Astrocyte (in vitro differentiated cells and primary cell): ENCODE measurements at regions not wholly inside any gene's neighbourhood (a gene's known extent, or its start where the extent isn't known, plus 50 kb on each side); places are given as distances from the start of the nearest gene placed in this dataset.

Experiments
- EZH2 ChIP-seq: IDR thresholded peaks from 2 replicates; pipeline ENCODE4 v1.6.1; 2012; ENCODE audit warnings: mild to moderate bottlenecking, low read length, inconsistent platforms; ENCODE audit not compliant: insufficient read depth
- TF ChIP-seq, protein P1 (sequence below): IDR thresholded peaks from 2 replicates; pipeline ENCODE4 v1.5.1; 2011; ENCODE audit warnings: low read depth, mild to moderate bottlenecking, inconsistent platforms, low read length, moderate library complexity; ENCODE audit not compliant: insufficient read depth

DNA sequence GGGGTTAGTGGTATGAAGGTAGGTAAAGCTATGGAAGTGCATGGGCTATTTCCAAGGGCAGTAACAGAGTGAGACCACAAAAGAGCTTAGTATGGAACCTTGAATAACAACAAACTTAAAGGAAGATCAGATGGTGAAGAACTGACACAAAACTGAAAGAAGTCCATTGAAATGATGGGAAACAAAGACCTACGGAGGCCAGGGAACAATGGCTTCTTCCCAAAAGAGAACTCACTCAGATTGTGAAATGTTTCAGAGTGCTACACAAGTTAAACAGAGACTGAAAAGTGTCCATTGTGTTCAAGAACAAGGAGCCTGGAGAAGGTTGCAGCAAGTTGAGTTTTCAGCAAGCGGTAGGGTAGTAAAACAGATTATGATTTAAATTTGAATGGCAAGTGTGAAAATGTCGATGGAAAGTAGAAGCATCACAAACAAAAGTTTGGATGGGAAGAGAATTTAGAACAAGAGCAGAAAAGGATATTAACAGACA is 700.0 kb upstream of the NXPH2 start:
- TF ChIP-seq, protein P1, sequence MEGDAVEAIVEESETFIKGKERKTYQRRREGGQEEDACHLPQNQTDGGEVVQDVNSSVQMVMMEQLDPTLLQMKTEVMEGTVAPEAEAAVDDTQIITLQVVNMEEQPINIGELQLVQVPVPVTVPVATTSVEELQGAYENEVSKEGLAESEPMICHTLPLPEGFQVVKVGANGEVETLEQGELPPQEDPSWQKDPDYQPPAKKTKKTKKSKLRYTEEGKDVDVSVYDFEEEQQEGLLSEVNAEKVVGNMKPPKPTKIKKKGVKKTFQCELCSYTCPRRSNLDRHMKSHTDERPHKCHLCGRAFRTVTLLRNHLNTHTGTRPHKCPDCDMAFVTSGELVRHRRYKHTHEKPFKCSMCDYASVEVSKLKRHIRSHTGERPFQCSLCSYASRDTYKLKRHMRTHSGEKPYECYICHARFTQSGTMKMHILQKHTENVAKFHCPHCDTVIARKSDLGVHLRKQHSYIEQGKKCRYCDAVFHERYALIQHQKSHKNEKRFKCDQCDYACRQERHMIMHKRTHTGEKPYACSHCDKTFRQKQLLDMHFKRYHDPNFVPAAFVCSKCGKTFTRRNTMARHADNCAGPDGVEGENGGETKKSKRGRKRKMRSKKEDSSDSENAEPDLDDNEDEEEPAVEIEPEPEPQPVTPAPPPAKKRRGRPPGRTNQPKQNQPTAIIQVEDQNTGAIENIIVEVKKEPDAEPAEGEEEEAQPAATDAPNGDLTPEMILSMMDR, result no peak
- TF ChIP-seq EZH2, result no peak
